Prostate gland (tissue), 2 donors: ENCODE measurements at regions not wholly inside any gene's neighbourhood (a gene's known extent, or its start where the extent isn't known, plus 50 kb on each side); places are given as distances from the start of the nearest gene placed in this dataset.

Experiments
- DNase-seq: peaks from one replicate; pipeline ENCODE4 v3.0.0-alpha.2; 2019; ENCODE audit warnings: low spot score
- H3K27ac ChIP-seq, 2 donors: fragments of 200-600 bp; sonication (generic); 2 replicates each; pipeline ENCODE4 v1.5.1; 2017 to 2019
- H3K27me3 ChIP-seq: fragments of 200-600 bp; sonication (generic); replicated peaks from 2 replicates; pipeline ENCODE4 v1.5.1; 2019; ENCODE audit not compliant: insufficient read depth
- H3K36me3 ChIP-seq, 2 donors: fragments of 200-600 bp; sonication (generic); 1 replicate in 1 of 2; 2 replicates in 1 of 2; pipeline versions ENCODE4 v1.5.1 to v1.8.1; 2017 to 2019
- H3K4me1 ChIP-seq: fragments of 200-600 bp; sonication (generic); replicated peaks from 2 replicates; pipeline ENCODE4 v1.5.1; 2019
- H3K4me3 ChIP-seq, 2 donors: fragments of 200-600 bp; sonication (generic); 2 replicates each; pipeline ENCODE4 v1.5.1; 2017 to 2019
- H3K9me3 ChIP-seq: fragments of 200-600 bp; sonication (generic); 2 replicates; pipeline ENCODE4 v1.5.1; 2017
- POLR2A ChIP-seq: fragments of 450-650 bp; IDR thresholded peaks from one replicate; pipeline ENCODE4 v1.6.1; 2016; ENCODE audit warnings: antibody characterized with exemption, mild to moderate bottlenecking
- POLR2AphosphoS5 ChIP-seq: sonication (generic); formaldehyde crosslinking; IDR thresholded peaks from one replicate; pipeline ENCODE4 v1.6.1; 2017; ENCODE audit warnings: antibody characterized with exemption
- WGBS: methylation state at CpG from one replicate; pipeline ENCODE4 v1.1.5; 2018; 5-methylcytosine and 5-hydroxymethylcytosine counted together
- intact Hi-C: fragments of 100-400 bp; cut with DNase I; formaldehyde crosslinking; loops from one replicate; pipeline ENCODE4 v1.14.2; 2022
- TF ChIP-seq, protein P1 (sequence below), 4 experiments: fragments of 200-600 bp in 2 of 4; fragments of 450-650 bp in 2 of 4; sonication (generic) in 2 of 4; IDR thresholded peaks; 1 replicate in 3 of 4; 2 replicates in 1 of 4; pipeline ENCODE4 v1.5.1; 2016 to 2019; ENCODE audit warnings: antibody characterized with exemption in 4 of 4, mild to moderate bottlenecking in 2 of 4, moderate library complexity in 2 of 4

- TF ChIP-seq POLR2AphosphoS5 (no peak), POLR2A (no peak)
- TF ChIP-seq, protein P1, sequence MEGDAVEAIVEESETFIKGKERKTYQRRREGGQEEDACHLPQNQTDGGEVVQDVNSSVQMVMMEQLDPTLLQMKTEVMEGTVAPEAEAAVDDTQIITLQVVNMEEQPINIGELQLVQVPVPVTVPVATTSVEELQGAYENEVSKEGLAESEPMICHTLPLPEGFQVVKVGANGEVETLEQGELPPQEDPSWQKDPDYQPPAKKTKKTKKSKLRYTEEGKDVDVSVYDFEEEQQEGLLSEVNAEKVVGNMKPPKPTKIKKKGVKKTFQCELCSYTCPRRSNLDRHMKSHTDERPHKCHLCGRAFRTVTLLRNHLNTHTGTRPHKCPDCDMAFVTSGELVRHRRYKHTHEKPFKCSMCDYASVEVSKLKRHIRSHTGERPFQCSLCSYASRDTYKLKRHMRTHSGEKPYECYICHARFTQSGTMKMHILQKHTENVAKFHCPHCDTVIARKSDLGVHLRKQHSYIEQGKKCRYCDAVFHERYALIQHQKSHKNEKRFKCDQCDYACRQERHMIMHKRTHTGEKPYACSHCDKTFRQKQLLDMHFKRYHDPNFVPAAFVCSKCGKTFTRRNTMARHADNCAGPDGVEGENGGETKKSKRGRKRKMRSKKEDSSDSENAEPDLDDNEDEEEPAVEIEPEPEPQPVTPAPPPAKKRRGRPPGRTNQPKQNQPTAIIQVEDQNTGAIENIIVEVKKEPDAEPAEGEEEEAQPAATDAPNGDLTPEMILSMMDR (IDR thresholded peaks at IDR 0.05): no peak
- intact Hi-C loops: no loop called here
- Histone ChIP-seq H3K27ac (no peak overlapping the region), H3K9me3 (no peaks in the 10 kb centered on the region), H3K4me1 (no peaks in the 10 kb centered on the region), H3K4me3 (no peak overlapping the region), H3K36me3 (no peaks in the 10 kb centered on the region), H3K27me3 (no peaks in the 10 kb centered on the region)
- WGBS: 89% methylated on average over 2 of the region's 2 CpGs
- DNase-seq: no peak
Observed at GRCh38 chr12:65532162-65532561, 253.7 kb downstream of the MSRB3 start.

GRCh38 chr12:65532764-65533163, 254.3 kb downstream of the MSRB3 start:
- Histone ChIP-seq H3K4me3 (no peak overlapping the region), H3K9me3 (no peaks in the 10 kb centered on the region), H3K27ac (no peak overlapping the region), H3K4me1 (no peaks in the 10 kb centered on the region), H3K27me3 (no peaks in the 10 kb centered on the region), H3K36me3 (no peaks in the 10 kb centered on the region)
- intact Hi-C loops: no loop called here
- TF ChIP-seq, protein P1 (IDR thresholded peaks at IDR 0.05): no peak
- 54% methylated on average over 5 of the region's 5 CpGs for WGBS
- DNase-seq: no peak

DNA sequence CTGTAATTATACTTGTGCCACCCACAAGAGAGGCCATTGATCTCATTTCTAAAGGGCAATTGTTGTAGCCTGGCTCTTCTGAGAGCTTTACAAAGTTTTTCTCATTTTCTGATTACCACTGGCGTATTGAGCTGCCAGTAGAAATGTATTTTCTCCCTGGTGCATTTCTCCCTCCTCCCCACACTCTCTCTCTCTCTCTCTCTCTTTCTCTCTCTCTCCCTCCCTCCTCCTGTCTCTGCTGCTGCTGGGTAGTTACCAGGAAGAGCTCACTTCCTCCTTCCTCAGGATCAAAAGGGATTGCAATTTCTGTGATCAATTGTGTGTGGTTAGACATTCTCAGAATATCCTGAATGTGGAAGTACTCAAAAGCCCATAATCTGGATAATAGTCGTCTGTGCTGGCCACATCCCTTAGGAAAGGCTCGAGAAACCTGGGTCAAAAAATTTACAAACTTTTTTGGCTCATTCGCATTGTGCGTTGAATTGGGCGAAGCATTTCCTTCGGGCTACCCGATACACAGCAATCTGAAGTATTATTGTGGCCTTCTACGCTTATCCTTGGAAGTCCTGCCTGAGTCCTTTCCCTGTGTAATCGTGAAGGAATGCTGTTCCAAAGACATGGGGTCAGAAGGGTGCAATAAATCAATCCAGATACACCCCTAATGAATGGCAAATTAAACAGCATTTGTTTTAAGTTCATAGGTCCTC, 254.8 kb downstream of the MSRB3 start:
- H3K36me3 ChIP-seq: no peaks in the 10 kb centered on the region
- intact Hi-C loops: no loop called here
- WGBS: 50% methylated on average over 10 of the region's 10 CpGs
- no peaks in the 10 kb centered on the region for H3K9me3 ChIP-seq
- H3K4me3 ChIP-seq: no peak overlapping the region
- TF ChIP-seq, protein P1 (IDR thresholded peaks at IDR 0.05): no peak
- no peak for TF ChIP-seq POLR2A
- no peak for TF ChIP-seq POLR2AphosphoS5
- no peaks in the 10 kb centered on the region for H3K27me3 ChIP-seq
- H3K27ac ChIP-seq: no peak overlapping the region
- H3K4me1 ChIP-seq: no peaks in the 10 kb centered on the region
- DNase-seq: no peak

DNA sequence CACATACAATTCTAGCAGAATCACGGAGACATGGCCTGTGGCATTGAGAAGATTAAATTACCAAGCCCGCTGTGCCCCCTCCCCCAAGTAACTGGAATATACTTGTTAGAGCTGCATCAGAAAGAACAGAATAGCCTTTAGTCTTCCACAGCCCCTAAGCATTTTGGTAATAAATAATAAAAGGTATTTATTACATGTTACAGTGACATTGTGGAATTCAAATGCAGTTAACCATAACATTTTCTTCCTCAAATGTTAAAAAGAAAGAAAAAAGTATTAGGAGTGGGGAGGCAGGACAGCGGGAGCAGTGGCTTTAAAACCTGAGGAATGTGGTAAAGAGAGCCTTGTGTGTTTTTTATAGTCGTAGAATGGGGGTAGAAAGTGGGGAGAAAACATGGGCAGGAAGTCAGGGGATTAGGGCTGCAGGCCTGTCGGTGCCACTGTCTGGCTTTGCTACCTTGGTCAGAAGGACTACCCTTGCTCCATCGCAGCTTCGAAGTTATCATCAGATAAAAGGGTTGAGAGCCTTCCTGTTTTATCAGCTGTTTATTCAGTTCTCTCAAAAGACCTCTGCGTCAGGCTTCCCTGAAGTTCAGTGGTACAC, 255.9 kb downstream of the MSRB3 start:
- 30% methylated on average over 8 of the region's 8 CpGs for WGBS
- TF ChIP-seq, protein P1 (IDR thresholded peaks at IDR 0.05): no peak
- no peak for TF ChIP-seq POLR2AphosphoS5
- TF ChIP-seq POLR2A: no peak
- no peak for DNase-seq

GRCh38 chr12:65535946-65536345, 257.5 kb downstream of the MSRB3 start:
- intact Hi-C loops: no loop called here
- TF ChIP-seq, protein P1 (IDR thresholded peaks at IDR 0.05): no peak
- TF ChIP-seq POLR2AphosphoS5 (no peak), POLR2A (no peak)
- H3K9me3 ChIP-seq: no peaks in the 10 kb centered on the region
- no peaks in the 10 kb centered on the region for H3K36me3 ChIP-seq
- 97% methylated on average over 2 of the region's 2 CpGs for WGBS
- no peak for DNase-seq
- no peak overlapping the region for H3K4me3 ChIP-seq
- no peak overlapping the region for H3K27ac ChIP-seq
- H3K4me1 ChIP-seq: no peaks in the 10 kb centered on the region
- H3K27me3 ChIP-seq: no peaks in the 10 kb centered on the region

More for the DNA sequence above, 255.9 kb downstream of the MSRB3 start:
- Histone ChIP-seq H3K36me3 (no peaks in the 10 kb centered on the region), H3K4me3 (no peak overlapping the region), H3K4me1 (no peaks in the 10 kb centered on the region), H3K9me3 (no peaks in the 10 kb centered on the region), H3K27ac (no peak overlapping the region), H3K27me3 (no peaks in the 10 kb centered on the region)
- intact Hi-C loops: no loop called here
